ENCODE measurements at regions not wholly inside any gene's neighbourhood (a gene's known extent, or its start where the extent isn't known, plus 50 kb on each side); places are given as distances from the start of the nearest gene placed in this dataset.

DNA sequence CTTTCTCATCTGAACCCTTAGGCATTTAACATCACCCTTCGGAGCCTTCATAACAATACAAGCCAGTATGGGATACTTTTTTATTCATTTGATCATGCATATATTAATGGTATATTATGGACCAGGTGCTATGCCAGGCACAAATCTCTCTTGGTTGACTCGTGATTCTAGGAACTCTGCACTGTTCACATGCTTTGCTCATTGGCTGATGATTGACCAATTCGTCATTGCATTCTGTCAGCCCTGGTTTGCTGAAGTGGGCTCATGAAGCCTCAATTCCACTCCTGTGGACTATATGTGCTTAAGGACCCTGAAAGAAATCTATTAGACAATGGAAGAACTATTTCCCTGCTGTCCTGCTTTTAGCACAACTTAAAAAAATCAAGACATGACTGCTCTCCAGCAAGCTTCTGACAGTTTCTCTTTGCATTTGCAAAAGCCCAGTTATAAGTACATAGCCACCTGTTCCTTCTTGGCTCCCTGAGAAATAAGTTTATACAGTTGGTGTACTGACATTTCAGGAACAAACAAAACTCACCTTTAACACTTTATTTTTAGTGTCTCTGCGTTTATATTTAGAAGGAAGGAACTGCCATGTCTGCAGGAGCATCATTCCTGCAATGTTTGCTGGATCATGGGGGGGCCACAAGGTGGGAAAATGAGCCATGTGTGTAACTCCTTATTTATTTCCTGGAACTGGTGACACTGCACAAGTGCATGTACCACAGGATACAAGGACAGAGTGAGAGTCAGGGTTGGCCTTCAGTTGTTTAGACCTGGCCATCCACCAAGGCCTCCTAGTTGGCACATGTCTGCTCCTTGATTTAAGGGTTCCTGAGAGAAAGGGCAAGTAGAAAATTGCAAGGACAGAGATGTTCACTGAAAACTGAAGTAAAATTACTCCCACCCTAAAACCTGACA lies 146.0 kb upstream of the NAMPT start:
- FAIRE-seq (no peak), DNase-seq (no peak)
- intact Hi-C loops (cut with DNase I): no loop called here
- Histone ChIP-seq H3K36me3 (ENCODE audit: control insufficient read depth in 2 of 3, insufficient read depth in 3 of 3, low read length in 3 of 3) (no peaks in the 10 kb centered on the region), H3K27me3 (ENCODE audit: control insufficient read depth, insufficient read depth, low read length) (no peaks in the 10 kb centered on the region), H3K9me3 (ENCODE audit: control insufficient read depth in 2 of 3, insufficient read depth in 1 of 3, low read length in 3 of 3) (no peaks in the 10 kb centered on the region), H3K27ac (ENCODE audit: low read depth in 2 of 2, low read length in 2 of 2) (no peak overlapping the region), H3K4me3 (ENCODE audit: low read length in 3 of 3) (no peak overlapping the region), H3K4me1 (ENCODE audit: control insufficient read depth in 2 of 3, insufficient read depth in 2 of 3, low read depth in 1 of 3, low read length in 3 of 3) (no peaks in the 10 kb centered on the region), H3K9ac (ENCODE audit: low read length in 3 of 3) (no peak overlapping the region)
- TF ChIP-seq CTCF (IDR thresholded peaks at IDR 0.05; ENCODE audit: borderline replicate concordance, extremely low read depth, insufficient read depth): no peak

GRCh38 chr7:106430103-106430502 lies 145.3 kb upstream of the NAMPT start:
- intact Hi-C loops (cut with DNase I): no loop called here
- Histone ChIP-seq H3K27me3 (ENCODE audit: control insufficient read depth, insufficient read depth, low read length) (no peaks in the 10 kb centered on the region), H3K4me1 (ENCODE audit: control insufficient read depth in 2 of 3, insufficient read depth in 2 of 3, low read depth in 1 of 3, low read length in 3 of 3) (peaks cover 0 to 5% (median 2%) of the 10 kb centered on the region in 3 donors), H3K4me3 (ENCODE audit: low read length in 3 of 3) (no peak overlapping the region), H3K9me3 (ENCODE audit: control insufficient read depth in 2 of 3, insufficient read depth in 1 of 3, low read length in 3 of 3) (no peaks in the 10 kb centered on the region), H3K27ac (ENCODE audit: low read depth in 2 of 2, low read length in 2 of 2) (no peak overlapping the region), H3K9ac (ENCODE audit: low read length in 3 of 3) (no peak overlapping the region), H3K36me3 (ENCODE audit: control insufficient read depth in 2 of 3, insufficient read depth in 3 of 3, low read length in 3 of 3) (no peaks in the 10 kb centered on the region)
- FAIRE-seq: no peak
- no peak for DNase-seq
- no peak for TF ChIP-seq CTCF (IDR thresholded peaks at IDR 0.05; ENCODE audit: borderline replicate concordance, extremely low read depth, insufficient read depth)

DNA sequence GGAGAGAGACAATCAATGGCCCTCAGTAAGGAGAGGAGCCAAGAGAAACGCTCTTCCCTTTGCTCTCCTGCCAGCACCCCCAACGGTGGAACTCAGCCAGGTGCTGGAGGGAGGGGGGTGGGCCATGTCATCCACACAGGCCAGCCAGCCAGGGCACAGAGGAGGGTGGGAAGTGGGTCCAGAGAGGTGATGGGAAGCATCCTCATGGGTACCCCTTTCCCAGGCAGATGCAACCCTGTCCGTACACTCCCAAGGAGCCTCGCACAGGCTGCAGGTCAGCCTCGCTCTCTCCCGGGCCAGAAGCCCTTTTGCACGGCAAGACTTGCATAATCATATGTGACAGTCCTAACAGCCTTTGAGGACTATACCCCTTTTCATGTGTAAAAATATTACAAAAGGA lies 142.0 kb upstream of the NAMPT start:
- Histone ChIP-seq H3K36me3 (ENCODE audit: control insufficient read depth in 2 of 3, insufficient read depth in 3 of 3, low read length in 3 of 3) (no peaks in the 10 kb centered on the region), H3K27ac (ENCODE audit: low read depth in 2 of 2, low read length in 2 of 2) (no peak overlapping the region), H3K27me3 (ENCODE audit: control insufficient read depth, insufficient read depth, low read length) (no peaks in the 10 kb centered on the region), H3K4me3 (ENCODE audit: low read length in 3 of 3) (no peak overlapping the region), H3K4me1 (ENCODE audit: control insufficient read depth in 2 of 3, insufficient read depth in 2 of 3, low read depth in 1 of 3, low read length in 3 of 3) (peaks cover 0 to 10% (median 3%) of the 10 kb centered on the region in 3 donors), H3K9ac (ENCODE audit: low read length in 3 of 3) (no peak overlapping the region), H3K9me3 (ENCODE audit: control insufficient read depth in 2 of 3, insufficient read depth in 1 of 3, low read length in 3 of 3) (no peaks in the 10 kb centered on the region)
- no peak for DNase-seq
- no peak for TF ChIP-seq CTCF (IDR thresholded peaks at IDR 0.05; ENCODE audit: borderline replicate concordance, extremely low read depth, insufficient read depth)
- FAIRE-seq: no peak
- intact Hi-C loops (cut with DNase I): no loop called here
